H4 (cell line): ENCODE measurements at regions not wholly inside any gene's neighbourhood (a gene's known extent, or its start where the extent isn't known, plus 50 kb on each side); places are given as distances from the start of the nearest gene placed in this dataset.

Source experiments
- DNase-seq: peaks from one replicate; pipeline ENCODE4 v3.0.0-alpha.2; 2015; ENCODE audit warnings: low spot score

- no peak for DNase-seq
Measured at GRCh38 chr9:129359916-129360536, 182.0 kb upstream of the IER5L start.

GRCh38 chr9:129359162-129359811, 181.2 kb upstream of the IER5L start:
- DNase-seq, result no peak

GRCh38 chr9:129358621-129359154, 180.6 kb upstream of the IER5L start:
- DNase-seq, result no peak

GRCh38 chr9:129357773-129358245, 179.7 kb upstream of the IER5L start:
- DNase-seq, result no peak

- DNase-seq, result no peak
Measured at GRCh38 chr9:129356871-129357772, 179.1 kb upstream of the IER5L start.

- no peak for DNase-seq
Measured at GRCh38 chr9:129355631-129356030, 177.6 kb upstream of the IER5L start.

GRCh38 chr9:129354498-129354897, 176.4 kb upstream of the IER5L start:
- DNase-seq, result no peak

GRCh38 chr9:129353697-129354336, 175.8 kb upstream of the IER5L start:
- DNase-seq, result no peak

- DNase-seq, result no peak
Measured at GRCh38 chr9:129352146-129352865, 174.2 kb upstream of the IER5L start.

- DNase-seq, result no peak
Measured at GRCh38 chr9:129351642-129352145, 173.6 kb upstream of the IER5L start.

- no peak for DNase-seq
Measured at GRCh38 chr9:129351058-129351641, 173.1 kb upstream of the IER5L start.

- DNase-seq, result no peak
Measured at GRCh38 chr9:129350143-129350935, 172.3 kb upstream of the IER5L start.

GRCh38 chr9:129349665-129349947, 171.5 kb upstream of the IER5L start:
- DNase-seq, result no peak

- no peak for DNase-seq
Measured at GRCh38 chr9:129348890-129349664, 171.0 kb upstream of the IER5L start.

- DNase-seq, result no peak
Measured at GRCh38 chr9:129347316-129348120, 169.5 kb upstream of the IER5L start.

GRCh38 chr9:129346046-129346445, 168.0 kb upstream of the IER5L start:
- DNase-seq, result no peak

- DNase-seq, result no peak
Measured at GRCh38 chr9:129344641-129345495, 166.8 kb upstream of the IER5L start.
